ENCODE measurements at regions not wholly inside any gene's neighbourhood (a gene's known extent, or its start where the extent isn't known, plus 50 kb on each side); places are given as distances from the start of the nearest gene placed in this dataset.

DNA sequence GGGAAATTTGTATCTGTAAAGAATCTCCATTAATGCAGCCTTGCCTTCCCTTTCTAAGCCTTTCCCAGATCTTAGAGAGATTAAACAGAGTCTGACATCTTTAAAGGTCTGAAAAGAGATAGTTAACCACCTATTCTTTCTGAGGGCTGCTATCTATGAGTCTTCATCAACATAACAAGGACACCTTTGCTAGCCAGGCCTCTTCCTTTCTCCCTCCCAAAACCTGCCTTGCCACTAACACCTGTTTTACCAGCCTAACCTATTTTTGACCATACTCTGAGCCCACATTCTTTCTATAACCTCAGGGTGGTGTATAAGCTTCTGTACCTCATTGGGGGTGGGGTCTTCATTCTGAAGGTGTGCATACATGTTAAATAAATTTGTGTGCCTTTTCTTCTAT lies 217.1 kb downstream of the IPMK start:
- Histone ChIP-seq H3K27me3 (ENCODE audit: control insufficient read depth, insufficient read depth, low read length) (no peaks in the 10 kb centered on the region), H3K36me3 (ENCODE audit: control insufficient read depth, insufficient read depth, low read length) (no peaks in the 10 kb centered on the region), H3K4me3 (ENCODE audit: low read depth, low read length) (no peak overlapping the region)
- ChIA-PET POLR2A (no interaction called here), CTCF (interaction anchor here (1.4 kb wide), 1 partner anchor 14 kb away, joined by 4 read pairs; no protein-coding TSS in a partner anchor)
- TF ChIP-seq, protein P1, sequence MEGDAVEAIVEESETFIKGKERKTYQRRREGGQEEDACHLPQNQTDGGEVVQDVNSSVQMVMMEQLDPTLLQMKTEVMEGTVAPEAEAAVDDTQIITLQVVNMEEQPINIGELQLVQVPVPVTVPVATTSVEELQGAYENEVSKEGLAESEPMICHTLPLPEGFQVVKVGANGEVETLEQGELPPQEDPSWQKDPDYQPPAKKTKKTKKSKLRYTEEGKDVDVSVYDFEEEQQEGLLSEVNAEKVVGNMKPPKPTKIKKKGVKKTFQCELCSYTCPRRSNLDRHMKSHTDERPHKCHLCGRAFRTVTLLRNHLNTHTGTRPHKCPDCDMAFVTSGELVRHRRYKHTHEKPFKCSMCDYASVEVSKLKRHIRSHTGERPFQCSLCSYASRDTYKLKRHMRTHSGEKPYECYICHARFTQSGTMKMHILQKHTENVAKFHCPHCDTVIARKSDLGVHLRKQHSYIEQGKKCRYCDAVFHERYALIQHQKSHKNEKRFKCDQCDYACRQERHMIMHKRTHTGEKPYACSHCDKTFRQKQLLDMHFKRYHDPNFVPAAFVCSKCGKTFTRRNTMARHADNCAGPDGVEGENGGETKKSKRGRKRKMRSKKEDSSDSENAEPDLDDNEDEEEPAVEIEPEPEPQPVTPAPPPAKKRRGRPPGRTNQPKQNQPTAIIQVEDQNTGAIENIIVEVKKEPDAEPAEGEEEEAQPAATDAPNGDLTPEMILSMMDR (IDR thresholded peaks at IDR 0.05; ENCODE audit: insufficient read depth, low read depth, low read length): no peak
- no peak for DNase-seq (ENCODE audit: low read depth)

DNA sequence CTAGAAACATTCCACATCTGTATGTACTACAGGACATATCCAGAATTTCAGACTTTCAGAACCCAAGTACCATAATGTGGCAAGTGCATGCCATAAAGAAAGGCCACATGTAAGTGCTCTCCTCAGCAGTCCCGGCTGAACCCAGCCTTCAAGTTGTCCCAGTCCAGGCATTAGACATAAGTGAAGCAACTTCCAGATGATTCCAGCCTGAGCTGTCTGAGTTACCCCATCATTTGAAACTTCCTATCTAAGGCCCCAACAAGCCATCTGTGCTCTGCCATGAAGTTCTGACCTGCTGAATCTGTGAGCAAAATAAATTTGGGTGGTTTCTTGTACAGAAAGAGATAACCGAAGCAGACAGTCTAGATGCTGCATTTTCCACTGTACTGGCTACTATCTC lies 218.8 kb downstream of the IPMK start:
- POLR2A ChIA-PET: no interaction called here
- CTCF ChIA-PET: interaction anchor here (1.1 kb wide), 1 partner anchor 16 kb away, joined by 3 read pairs; no protein-coding TSS in a partner anchor
- no peak for DNase-seq (ENCODE audit: low read depth)
- H3K36me3 ChIP-seq (ENCODE audit: control insufficient read depth, insufficient read depth, low read length): no peaks in the 10 kb centered on the region
- no peak overlapping the region for H3K4me3 ChIP-seq (ENCODE audit: low read depth, low read length)
- H3K27me3 ChIP-seq (ENCODE audit: control insufficient read depth, insufficient read depth, low read length): no peaks in the 10 kb centered on the region
- TF ChIP-seq, protein P1 (IDR thresholded peaks at IDR 0.05; ENCODE audit: insufficient read depth, low read depth, low read length): no peak

DNA sequence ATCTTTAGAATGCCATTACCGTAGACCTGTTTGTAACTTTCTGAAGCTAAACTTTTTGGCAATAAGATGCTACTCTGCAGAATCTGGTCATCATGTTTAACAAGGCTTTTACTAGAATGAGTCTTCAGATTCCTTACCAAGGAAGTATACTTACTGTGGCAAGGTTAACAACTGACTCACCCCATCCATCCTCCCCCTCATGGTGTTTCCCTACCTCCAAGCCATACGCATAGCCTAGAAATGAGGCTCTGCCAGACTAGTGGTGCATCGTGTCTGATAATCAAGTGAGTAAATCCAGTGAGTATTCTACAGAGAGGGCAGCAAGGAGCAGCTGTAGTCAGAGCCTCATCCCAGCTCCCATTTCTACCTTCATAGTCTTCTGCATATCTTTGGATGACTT lies 223.6 kb downstream of the IPMK start:
- CTCF ChIA-PET: interaction anchor here (0.7 to 1.1 kb wide), 2 partner anchors 17 to 25 kb away, joined by 3 read pairs; no protein-coding TSS in a partner anchor

DNA sequence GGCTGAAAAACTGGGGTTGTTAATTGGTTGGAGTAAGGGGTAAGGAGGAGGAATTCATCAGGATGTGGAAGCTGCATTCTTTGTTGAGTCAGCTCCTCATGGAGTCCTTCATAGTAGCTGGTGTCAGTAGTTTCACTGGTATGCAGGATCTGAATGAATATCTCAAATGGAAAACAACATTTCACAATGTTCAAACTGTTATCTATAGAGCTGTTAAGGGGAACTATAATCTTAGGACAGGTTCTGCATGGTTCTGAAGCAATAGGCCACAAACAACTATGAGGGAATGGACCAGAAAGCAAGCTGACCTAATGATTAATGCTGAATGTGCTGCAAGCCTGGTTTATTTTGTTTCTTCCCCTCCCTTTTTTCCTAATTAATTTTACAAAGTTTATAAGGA lies 225.8 kb downstream of the IPMK start:
- ChIA-PET POLR2A (no interaction called here), CTCF (no interaction called here)
- no peak overlapping the region for H3K4me3 ChIP-seq (ENCODE audit: low read depth, low read length)
- TF ChIP-seq, protein P1 (IDR thresholded peaks at IDR 0.05; ENCODE audit: insufficient read depth, low read depth, low read length): no peak
- no peaks in the 10 kb centered on the region for H3K36me3 ChIP-seq (ENCODE audit: control insufficient read depth, insufficient read depth, low read length)
- no peaks in the 10 kb centered on the region for H3K27me3 ChIP-seq (ENCODE audit: control insufficient read depth, insufficient read depth, low read length)
- DNase-seq (ENCODE audit: low read depth): no peak

More for the DNA sequence above, 223.6 kb downstream of the IPMK start:
- TF ChIP-seq, protein P1 (IDR thresholded peaks at IDR 0.05; ENCODE audit: insufficient read depth, low read depth, low read length): no peak
- no peaks in the 10 kb centered on the region for H3K27me3 ChIP-seq (ENCODE audit: control insufficient read depth, insufficient read depth, low read length)
- no peaks in the 10 kb centered on the region for H3K36me3 ChIP-seq (ENCODE audit: control insufficient read depth, insufficient read depth, low read length)
- no peak overlapping the region for H3K4me3 ChIP-seq (ENCODE audit: low read depth, low read length)
- DNase-seq (ENCODE audit: low read depth): peak; percentile 81
- POLR2A ChIA-PET: no interaction called here

DNA sequence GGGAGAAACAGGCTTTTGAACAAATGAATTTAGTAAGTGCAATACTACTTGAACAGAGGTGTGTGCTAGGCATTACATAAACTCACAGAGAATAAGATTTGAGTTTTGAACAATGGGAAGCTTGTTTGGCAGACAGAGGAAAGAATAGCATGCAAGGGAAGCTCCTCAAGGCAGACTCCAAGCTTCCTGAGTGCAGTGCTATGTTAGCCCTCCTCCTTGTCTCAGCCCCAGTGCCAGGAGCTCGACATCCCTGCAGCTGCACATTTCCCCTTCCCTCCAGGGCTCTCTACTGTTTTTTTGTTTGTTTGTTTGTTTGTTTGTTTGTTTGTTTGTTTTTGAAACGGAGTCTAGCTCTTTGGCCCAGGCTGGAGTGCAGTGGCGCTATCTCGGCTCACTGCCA lies 237.5 kb downstream of the IPMK start:
- CTCF ChIA-PET: no interaction called here
- H3K4me3 ChIP-seq (ENCODE audit: low read depth, low read length): no peak overlapping the region
- H3K27me3 ChIP-seq (ENCODE audit: control insufficient read depth, insufficient read depth, low read length): no peaks in the 10 kb centered on the region
- H3K36me3 ChIP-seq (ENCODE audit: control insufficient read depth, insufficient read depth, low read length): no peaks in the 10 kb centered on the region
- POLR2A ChIA-PET: no interaction called here
- DNase-seq (ENCODE audit: low read depth): no peak
- TF ChIP-seq, protein P1 (IDR thresholded peaks at IDR 0.05; ENCODE audit: insufficient read depth, low read depth, low read length): no peak
